Kasumi-1 (cell line): ENCODE measurements at regions not wholly inside any gene's neighbourhood (a gene's known extent, or its start where the extent isn't known, plus 50 kb on each side); places are given as distances from the start of the nearest gene placed in this dataset.
"Not testable (repeated sequence)": the region's sequence is repeated elsewhere in the genome, so short reads cannot be mapped to it uniquely, and the experiment has no call there.

Experiments used
- DNase-seq, 2 experiments: peaks; one replicate each; lab custom pipeline; 2025; lab: John Stamatoyannopoulos, UW

GRCh38 chr4:84126061-84126787 lies 372.9 kb downstream of the NKX6-1 start:
- no peak for DNase-seq

- no peak for DNase-seq
These were observed 389.1 kb downstream of the NKX6-1 start for GRCh38 chr4:84110040-84110439.

GRCh38 chr4:84101653-84102625 lies 397.2 kb downstream of the NKX6-1 start:
- DNase-seq: not testable (repeated sequence)

- DNase-seq: no peak
These were observed 399.0 kb downstream of the NKX6-1 start for GRCh38 chr4:84100071-84100470.

GRCh38 chr4:84099599-84099998 lies 399.5 kb downstream of the NKX6-1 start:
- no peak for DNase-seq

GRCh38 chr4:84091266-84091665 lies 407.8 kb downstream of the NKX6-1 start:
- DNase-seq: no peak

- DNase-seq: no peak
These were observed 409.2 kb downstream of the NKX6-1 start for GRCh38 chr4:84089652-84090437.

- no peak for DNase-seq
These were observed 413.1 kb downstream of the NKX6-1 start for GRCh38 chr4:84085986-84086385.

GRCh38 chr4:84070289-84070688 lies 428.8 kb downstream of the NKX6-1 start:
- DNase-seq: no peak

GRCh38 chr4:84063619-84064018 lies 435.5 kb downstream of the NKX6-1 start:
- no peak for DNase-seq

GRCh38 chr4:84058201-84058600 lies 440.9 kb downstream of the NKX6-1 start:
- no peak for DNase-seq

GRCh38 chr4:84051639-84052038 lies 447.5 kb downstream of the NKX6-1 start:
- DNase-seq: no peak

- no peak for DNase-seq
These were observed 448.0 kb downstream of the NKX6-1 start for GRCh38 chr4:84051089-84051488.

- no peak for DNase-seq
These were observed 449.1 kb downstream of the NKX6-1 start for GRCh38 chr4:84050015-84050414.

GRCh38 chr4:84046551-84046950 lies 452.5 kb downstream of the NKX6-1 start:
- no peak for DNase-seq

GRCh38 chr4:84041426-84041825 lies 457.7 kb downstream of the NKX6-1 start:
- no peak for DNase-seq

- DNase-seq: no peak
These were observed 463.5 kb downstream of the NKX6-1 start for GRCh38 chr4:84035568-84035967.

GRCh38 chr4:84032372-84032771 lies 466.7 kb downstream of the NKX6-1 start:
- no peak for DNase-seq

- DNase-seq: peak; percentile 39 to 60
These were observed 467.7 kb downstream of the NKX6-1 start for GRCh38 chr4:84031401-84031800.

GRCh38 chr4:84028340-84028739 lies 470.8 kb downstream of the NKX6-1 start:
- DNase-seq: no peak

GRCh38 chr4:84024405-84024804 lies 474.7 kb downstream of the NKX6-1 start:
- DNase-seq: no peak

GRCh38 chr4:84022564-84022963 lies 476.5 kb downstream of the NKX6-1 start:
- DNase-seq: no peak
